ENCODE measurements at regions not wholly inside any gene's neighbourhood (a gene's known extent, or its start where the extent isn't known, plus 50 kb on each side); places are given as distances from the start of the nearest gene placed in this dataset.

GRCh38 chr3:15155840-15156360 lies 50.1 kb upstream of the CAPN7 start:
- TF ChIP-seq EZH2 (IDR thresholded peaks at IDR 0.05; ENCODE audit: insufficient read depth, poor library complexity, severe bottlenecking) (no peak), EZH2phosphoT487 (IDR thresholded peaks at IDR 0.05; ENCODE audit: insufficient read depth, low read depth) (no peak)

All from GM23248 (cell line).